A673 (cell line): ENCODE measurements at regions not wholly inside any gene's neighbourhood (a gene's known extent, or its start where the extent isn't known, plus 50 kb on each side); places are given as distances from the start of the nearest gene placed in this dataset.

ENCODE experiments used
- BruUV-seq: library from RNA; stranded (reverse); fragments of 400-500 nt; replicated peaks from 2 replicates; lab custom pipeline; 2021; lab: Mats Ljungman, UMichigan
- CTCF ChIA-PET: fragments of 300-600 bp; sonication (Branson Sonifier 250); formaldehyde crosslinking; loops from one replicate; lab custom pipeline; 2022; ENCODE audit warnings: antibody characterized with exemption; lab: Charles Lee
- POLR2A ChIA-PET: fragments of 300-600 bp; sonication (Branson Sonifier 250); formaldehyde crosslinking; loops from one replicate; lab custom pipeline; 2022; ENCODE audit warnings: antibody characterized with exemption; ENCODE audit not compliant: low non-redundant PET; lab: Charles Lee
- DNase-seq: peaks from one replicate; pipeline ENCODE4 v3.0.0-alpha.2; 2015; ENCODE audit warnings: low spot score
- H3K27ac ChIP-seq: fragments of 200-600 bp; sonication (generic); 2 replicates; pipeline ENCODE4 v1.5.1; 2016; ENCODE audit warnings: mixed run types, low read depth, mild to moderate bottlenecking, mixed read lengths, antibody characterized with exemption, low read length; ENCODE audit not compliant: poor library complexity, severe bottlenecking
- H3K27me3 ChIP-seq: fragments of 200-600 bp; sonication (generic); replicated peaks from 2 replicates; pipeline ENCODE4 v1.6.1; 2017; ENCODE audit warnings: mixed run types, low read depth, mild to moderate bottlenecking, mixed read lengths, antibody characterized with exemption, low read length; ENCODE audit not compliant: insufficient read depth, poor library complexity
- H3K36me3 ChIP-seq: fragments of 200-600 bp; sonication (generic); 2 replicates; pipeline ENCODE4 v1.6.1; 2016; ENCODE audit warnings: mixed run types, mild to moderate bottlenecking, mixed read lengths, antibody characterized with exemption, low read length; ENCODE audit not compliant: insufficient read depth, poor library complexity, severe bottlenecking
- H3K4me1 ChIP-seq: fragments of 200-600 bp; sonication (generic); 2 replicates; pipeline ENCODE4 v1.6.1; 2017; ENCODE audit warnings: mixed run types, mild to moderate bottlenecking, mixed read lengths, antibody characterized with exemption, low read length; ENCODE audit not compliant: insufficient read depth, poor library complexity, severe bottlenecking
- H3K4me3 ChIP-seq: fragments of 200-600 bp; sonication (generic); 2 replicates; pipeline ENCODE4 v1.5.1; 2016; ENCODE audit warnings: low read depth, mixed run types, mild to moderate bottlenecking, mixed read lengths, low read length; ENCODE audit not compliant: poor library complexity, severe bottlenecking
- H3K9me3 ChIP-seq: fragments of 200-600 bp; sonication (generic); 2 replicates; pipeline ENCODE4 v1.6.1; 2016; ENCODE audit warnings: mixed run types, low read depth, mild to moderate bottlenecking, mixed read lengths, antibody characterized with exemption, low read length; ENCODE audit not compliant: poor library complexity, severe bottlenecking
- CTCF ChIP-seq: fragments of 300-800, 200-600 bp; sonication (generic); conservative IDR thresholded peaks from 2 replicates; pipeline ENCODE4 v1.5.1; 2017; ENCODE audit warnings: low read depth, mild to moderate bottlenecking, antibody characterized with exemption, low read length, moderate library complexity, mixed read lengths
- EZH2 ChIP-seq: fragments of 200-600 bp; sonication (generic); IDR thresholded peaks from 2 replicates; pipeline ENCODE4 v1.6.1; 2017; ENCODE audit warnings: borderline replicate concordance, low read depth, mild to moderate bottlenecking, mixed read lengths, antibody characterized with exemption, low read length; ENCODE audit not compliant: poor library complexity, severe bottlenecking
- intact Hi-C: fragments of 100-400 bp; cut with micrococcal nuclease; formaldehyde crosslinking; loops from one replicate; pipeline ENCODE4 v1.10.0; 2022; ENCODE audit not compliant: unreplicated experiment

DNA sequence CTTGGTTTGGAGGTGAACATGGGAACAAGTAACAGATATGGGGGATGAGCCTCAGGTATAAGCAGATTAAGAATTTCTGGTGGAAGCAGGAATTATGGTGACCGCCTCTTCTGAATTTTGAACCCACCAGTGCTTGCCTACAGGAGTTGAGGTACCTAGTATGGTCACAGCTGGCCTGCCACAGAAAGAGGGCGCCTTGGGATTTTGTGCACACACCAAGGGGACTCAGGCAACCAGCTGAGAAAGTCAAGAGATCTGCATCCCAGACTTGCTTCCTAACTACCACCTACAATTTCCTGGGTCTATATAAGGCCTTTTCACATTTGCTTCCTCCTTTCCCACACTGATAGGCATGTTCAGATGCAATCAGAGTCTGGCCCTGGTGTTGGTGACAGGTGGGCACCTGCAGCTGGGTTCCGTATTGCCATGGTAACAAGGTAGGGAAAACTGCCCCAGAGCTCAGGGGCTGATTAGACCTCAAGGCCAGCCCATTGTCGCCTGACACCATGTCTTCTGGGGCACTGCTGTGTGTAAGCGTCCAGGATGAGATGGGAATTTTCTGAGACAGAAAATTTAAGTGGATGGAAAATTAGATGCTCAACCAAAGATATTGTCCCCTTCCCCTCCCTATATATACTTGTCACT is 75.9 kb upstream of the RASGRF1 start:
- Histone ChIP-seq H3K27ac (no peak overlapping the region), H3K36me3 (no peaks in the 10 kb centered on the region), H3K9me3 (no peaks in the 10 kb centered on the region), H3K27me3 (no peaks in the 10 kb centered on the region), H3K4me1 (peaks cover 3% of the 10 kb centered on the region), H3K4me3 (no peak overlapping the region)
- intact Hi-C loops = no loop called here
- ChIA-PET POLR2A (no interaction called here), CTCF (no interaction called here)
- no TSS peak for BruUV-seq
- no peak for TF ChIP-seq EZH2
- TF ChIP-seq CTCF = no peak
- DNase-seq = no peak

DNA sequence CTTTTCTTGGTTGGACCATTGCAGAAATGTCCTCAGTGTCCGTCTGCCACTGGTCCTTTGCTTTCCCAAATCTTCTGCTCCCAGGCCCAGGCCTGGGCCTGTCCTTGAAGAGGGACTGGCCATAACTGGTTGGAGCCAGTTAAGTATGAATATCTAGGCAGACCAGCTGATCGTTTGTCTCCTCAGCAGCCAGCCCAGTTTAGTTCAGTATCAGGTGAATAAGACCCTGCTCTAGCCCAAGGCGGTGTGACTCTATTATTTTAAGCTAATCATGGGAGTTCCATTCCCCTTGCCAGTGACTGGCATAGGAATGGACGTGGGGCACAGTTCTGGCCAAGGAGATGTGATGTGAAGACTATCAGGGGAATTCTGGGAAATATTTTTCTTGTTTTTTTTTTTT is 73.9 kb upstream of the RASGRF1 start:
- H3K4me3 ChIP-seq = no peak overlapping the region
- H3K27me3 ChIP-seq = no peaks in the 10 kb centered on the region
- CTCF ChIA-PET = no interaction called here
- POLR2A ChIA-PET = no interaction called here
- no peak for DNase-seq
- H3K27ac ChIP-seq = no peak overlapping the region
- no peaks in the 10 kb centered on the region for H3K36me3 ChIP-seq
- no peak for TF ChIP-seq EZH2
- no peak for TF ChIP-seq CTCF
- intact Hi-C loops = no loop called here
- H3K4me1 ChIP-seq = no peaks in the 10 kb centered on the region
- no peaks in the 10 kb centered on the region for H3K9me3 ChIP-seq
- no TSS peak for BruUV-seq

DNA sequence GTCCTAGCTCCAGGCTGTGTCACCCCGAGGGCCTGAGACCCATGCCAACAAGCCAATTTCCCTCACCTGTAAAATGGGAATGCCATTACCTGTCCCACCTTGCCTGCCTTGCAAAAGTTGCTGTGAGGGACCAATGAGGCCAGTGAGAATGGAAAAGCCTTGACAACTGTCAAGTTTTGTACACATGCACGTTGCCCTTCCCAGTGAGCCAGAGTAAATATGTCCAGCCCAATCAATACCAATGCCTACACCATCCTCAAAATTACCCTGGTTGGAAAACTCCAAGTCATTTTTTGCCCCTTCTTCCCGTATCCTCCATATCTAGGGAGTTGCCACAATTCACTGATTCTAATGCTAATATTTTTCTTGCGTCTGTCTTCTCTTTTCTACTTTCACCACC is 73.5 kb upstream of the RASGRF1 start:
- ChIA-PET POLR2A (no interaction called here), CTCF (no interaction called here)
- Histone ChIP-seq H3K4me3 (no peak overlapping the region), H3K9me3 (no peaks in the 10 kb centered on the region), H3K4me1 (no peaks in the 10 kb centered on the region), H3K27me3 (no peaks in the 10 kb centered on the region), H3K36me3 (no peaks in the 10 kb centered on the region), H3K27ac (no peak overlapping the region)
- no peak for DNase-seq
- no TSS peak for BruUV-seq
- no peak for TF ChIP-seq CTCF
- TF ChIP-seq EZH2 = no peak
- intact Hi-C loops = no loop called here
